A673 (cell line): ENCODE measurements at regions not wholly inside any gene's neighbourhood (a gene's known extent, or its start where the extent isn't known, plus 50 kb on each side); places are given as distances from the start of the nearest gene placed in this dataset.

ENCODE experiments used
- BruUV-seq: library from RNA; stranded (reverse); fragments of 400-500 nt; replicated peaks from 2 replicates; lab custom pipeline; 2021; lab: Mats Ljungman, UMichigan
- CTCF ChIA-PET: fragments of 300-600 bp; sonication (Branson Sonifier 250); formaldehyde crosslinking; loops from one replicate; lab custom pipeline; 2022; ENCODE audit warnings: antibody characterized with exemption; lab: Charles Lee
- POLR2A ChIA-PET: fragments of 300-600 bp; sonication (Branson Sonifier 250); formaldehyde crosslinking; loops from one replicate; lab custom pipeline; 2022; ENCODE audit warnings: antibody characterized with exemption; ENCODE audit not compliant: low non-redundant PET; lab: Charles Lee
- DNase-seq: peaks from one replicate; pipeline ENCODE4 v3.0.0-alpha.2; 2015; ENCODE audit warnings: low spot score
- H3K27ac ChIP-seq: fragments of 200-600 bp; sonication (generic); 2 replicates; pipeline ENCODE4 v1.5.1; 2016; ENCODE audit warnings: mixed run types, low read depth, mild to moderate bottlenecking, mixed read lengths, antibody characterized with exemption, low read length; ENCODE audit not compliant: poor library complexity, severe bottlenecking
- H3K27me3 ChIP-seq: fragments of 200-600 bp; sonication (generic); replicated peaks from 2 replicates; pipeline ENCODE4 v1.6.1; 2017; ENCODE audit warnings: mixed run types, low read depth, mild to moderate bottlenecking, mixed read lengths, antibody characterized with exemption, low read length; ENCODE audit not compliant: insufficient read depth, poor library complexity
- H3K36me3 ChIP-seq: fragments of 200-600 bp; sonication (generic); 2 replicates; pipeline ENCODE4 v1.6.1; 2016; ENCODE audit warnings: mixed run types, mild to moderate bottlenecking, mixed read lengths, antibody characterized with exemption, low read length; ENCODE audit not compliant: insufficient read depth, poor library complexity, severe bottlenecking
- H3K4me1 ChIP-seq: fragments of 200-600 bp; sonication (generic); 2 replicates; pipeline ENCODE4 v1.6.1; 2017; ENCODE audit warnings: mixed run types, mild to moderate bottlenecking, mixed read lengths, antibody characterized with exemption, low read length; ENCODE audit not compliant: insufficient read depth, poor library complexity, severe bottlenecking
- H3K4me3 ChIP-seq: fragments of 200-600 bp; sonication (generic); 2 replicates; pipeline ENCODE4 v1.5.1; 2016; ENCODE audit warnings: low read depth, mixed run types, mild to moderate bottlenecking, mixed read lengths, low read length; ENCODE audit not compliant: poor library complexity, severe bottlenecking
- H3K9me3 ChIP-seq: fragments of 200-600 bp; sonication (generic); 2 replicates; pipeline ENCODE4 v1.6.1; 2016; ENCODE audit warnings: mixed run types, low read depth, mild to moderate bottlenecking, mixed read lengths, antibody characterized with exemption, low read length; ENCODE audit not compliant: poor library complexity, severe bottlenecking
- CTCF ChIP-seq: fragments of 300-800, 200-600 bp; sonication (generic); conservative IDR thresholded peaks from 2 replicates; pipeline ENCODE4 v1.5.1; 2017; ENCODE audit warnings: low read depth, mild to moderate bottlenecking, antibody characterized with exemption, low read length, moderate library complexity, mixed read lengths
- EZH2 ChIP-seq: fragments of 200-600 bp; sonication (generic); IDR thresholded peaks from 2 replicates; pipeline ENCODE4 v1.6.1; 2017; ENCODE audit warnings: borderline replicate concordance, low read depth, mild to moderate bottlenecking, mixed read lengths, antibody characterized with exemption, low read length; ENCODE audit not compliant: poor library complexity, severe bottlenecking
- intact Hi-C: fragments of 100-400 bp; cut with micrococcal nuclease; formaldehyde crosslinking; loops from one replicate; pipeline ENCODE4 v1.10.0; 2022; ENCODE audit not compliant: unreplicated experiment

- ChIA-PET CTCF (no interaction called here), POLR2A (no interaction called here)
- intact Hi-C loops, result loop anchor here (5.0 kb wide), 1 partner anchor 123 kb away; the partner anchor contains the start of gene FYN
- Histone ChIP-seq H3K27me3 (no peaks in the 10 kb centered on the region), H3K9me3 (no peaks in the 10 kb centered on the region), H3K4me1 (peaks cover 9% of the 10 kb centered on the region), H3K36me3 (no peaks in the 10 kb centered on the region), H3K4me3 (no peak overlapping the region), H3K27ac (no peak overlapping the region)
- no TSS peak for BruUV-seq
- peak; percentile 63 for DNase-seq
- no peak for TF ChIP-seq EZH2
- no peak for TF ChIP-seq CTCF
These were observed 58.5 kb upstream of the CCN6 start for GRCh38 chr6:111995404-111995803.

GRCh38 chr6:111996144-111996865 is 57.6 kb upstream of the CCN6 start:
- intact Hi-C loops, result loop anchor here (2.0 to 5.0 kb wide), 2 partner anchors 124 to 286 kb away; partner anchors contain the start of gene FYN
- H3K4me3 ChIP-seq, result no peak overlapping the region
- ChIA-PET POLR2A (no interaction called here), CTCF (no interaction called here)
- no peaks in the 10 kb centered on the region for H3K36me3 ChIP-seq
- peaks cover 9% of the 10 kb centered on the region for H3K4me1 ChIP-seq
- BruUV-seq, result no TSS peak
- H3K27me3 ChIP-seq, result no peaks in the 10 kb centered on the region
- no peak overlapping the region for H3K27ac ChIP-seq
- TF ChIP-seq CTCF, result no peak
- TF ChIP-seq EZH2, result no peak
- no peaks in the 10 kb centered on the region for H3K9me3 ChIP-seq
- no peak for DNase-seq

- Histone ChIP-seq H3K27me3 (no peaks in the 10 kb centered on the region), H3K9me3 (no peaks in the 10 kb centered on the region), H3K36me3 (no peaks in the 10 kb centered on the region), H3K4me1 (peaks cover 9% of the 10 kb centered on the region), H3K27ac (no peak overlapping the region), H3K4me3 (no peak overlapping the region)
- ChIA-PET CTCF (no interaction called here), POLR2A (no interaction called here)
- intact Hi-C loops, result loop anchor here (1.0 to 5.0 kb wide), 3 partner anchors 46 to 286 kb away; partner anchors contain the start of gene FYN
- TF ChIP-seq CTCF (peak; percentile 91), EZH2 (no peak)
- no TSS peak for BruUV-seq
- DNase-seq, result peak; percentile 83
These were observed 56.6 kb upstream of the CCN6 start for GRCh38 chr6:111997078-111997852.
